WTC11 (cell line): ENCODE measurements at regions not wholly inside any gene's neighbourhood (a gene's known extent, or its start where the extent isn't known, plus 50 kb on each side); places are given as distances from the start of the nearest gene placed in this dataset.

Source experiments
- ATAC-seq: fragments of 200-7000 bp; cut with Tn5 transposase; 2 replicates; pipeline ENCODE4 v1.10.0; 2021; ENCODE audit warnings: mild to moderate bottlenecking, moderate library complexity
- CTCF ChIA-PET: fragments of 300-600 bp; sonication (Branson Sonifier 250); formaldehyde crosslinking; loops from one replicate; lab custom pipeline; 2021; ENCODE audit warnings: antibody characterized with exemption; lab: Charles Lee
- POLR2A ChIA-PET: fragments of 350-600 bp; sonication (Branson Sonifier 250); formaldehyde crosslinking; loops from one replicate; lab custom pipeline; 2021; ENCODE audit warnings: antibody characterized with exemption; lab: Charles Lee
- DNase-seq: peaks from one replicate; pipeline ENCODE4 v3.0.0; 2021; ENCODE audit warnings: low spot score
- H3K27ac Mint-ChIP-seq: 2 replicates; pipeline ENCODE4 v1.8.0; 2021; ENCODE audit warnings: mixed read lengths
- H3K27me3 Mint-ChIP-seq: 2 replicates; pipeline ENCODE4 v1.8.0; 2021; ENCODE audit warnings: low read depth, mild to moderate bottlenecking, moderate library complexity, mixed read lengths
- H3K36me3 Mint-ChIP-seq: 2 replicates; pipeline ENCODE4 v1.8.0; 2021; ENCODE audit warnings: mixed read lengths
- H3K4me1 Mint-ChIP-seq: 2 replicates; pipeline ENCODE4 v1.8.0; 2022; ENCODE audit warnings: mixed read lengths
- H3K4me3 Mint-ChIP-seq: 2 replicates; pipeline ENCODE4 v1.8.0; 2021; ENCODE audit warnings: mild to moderate bottlenecking, moderate library complexity, mixed read lengths
- H3K9me3 Mint-ChIP-seq: 2 replicates; pipeline ENCODE4 v1.8.0; 2021; ENCODE audit warnings: mixed read lengths
- ATF3 ChIP-seq: sonication (generic); formaldehyde crosslinking; conservative IDR thresholded peaks from 2 replicates; pipeline ENCODE4 v1.8.1; 2022; ENCODE audit warnings: mild to moderate bottlenecking, missing genetic modification reagents
- CBFB ChIP-seq: sonication (generic); formaldehyde crosslinking; IDR thresholded peaks from 2 replicates; pipeline ENCODE4 v1.8.1; 2022; ENCODE audit warnings: mild to moderate bottlenecking, low read depth, missing genetic modification reagents
- CDX4 ChIP-seq: fragments of 250-450 bp; sonication (Bioruptor Pico); IDR thresholded peaks from 2 replicates; pipeline ENCODE4 v1.9.0; 2021; ENCODE audit warnings: moderate library complexity, mild to moderate bottlenecking, inconsistent platforms, borderline replicate concordance
- EMX1 ChIP-seq: fragments of 250-450 bp; sonication (Bioruptor Pico); IDR thresholded peaks from 2 replicates; pipeline ENCODE4 v1.8.0; 2021; ENCODE audit warnings: mild to moderate bottlenecking
- ETV6 ChIP-seq: sonication (generic); formaldehyde crosslinking; IDR thresholded peaks from 2 replicates; pipeline ENCODE4 v1.8.1; 2022; ENCODE audit warnings: mild to moderate bottlenecking, missing genetic modification reagents
- GABPB1 ChIP-seq: sonication (generic); formaldehyde crosslinking; IDR thresholded peaks from 2 replicates; pipeline ENCODE4 v1.8.1; 2023; ENCODE audit warnings: mild to moderate bottlenecking, missing genetic modification reagents
- GRHL2 ChIP-seq: fragments of 250-450 bp; sonication (Bioruptor Pico); IDR thresholded peaks from 2 replicates; pipeline ENCODE4 v1.8.0; 2022; ENCODE audit warnings: mild to moderate bottlenecking, moderate library complexity; ENCODE audit not compliant: insufficient replicate concordance, severe bottlenecking
- HMGXB4 ChIP-seq: sonication (generic); formaldehyde crosslinking; IDR thresholded peaks from 2 replicates; pipeline ENCODE4 v1.8.1; 2023; ENCODE audit warnings: mild to moderate bottlenecking, moderate library complexity, missing genetic modification reagents
- NFATC4 ChIP-seq: fragments of 250-450 bp; sonication (Bioruptor Pico); IDR thresholded peaks from 2 replicates; pipeline ENCODE4 v1.9.0; 2021; ENCODE audit warnings: mild to moderate bottlenecking
- NR1H2 ChIP-seq: sonication (generic); formaldehyde crosslinking; IDR thresholded peaks from 2 replicates; pipeline ENCODE4 v1.9.0; 2021; ENCODE audit warnings: mild to moderate bottlenecking, moderate library complexity, missing genetic modification reagents
- NR3C1 ChIP-seq: sonication (generic); formaldehyde crosslinking; conservative IDR thresholded peaks from 2 replicates; pipeline ENCODE4 v1.8.1; 2023; ENCODE audit warnings: low read depth, mild to moderate bottlenecking, missing genetic modification reagents
- OVOL2 ChIP-seq: fragments of 250-450 bp; sonication (Bioruptor Pico); IDR thresholded peaks from 2 replicates; pipeline ENCODE4 v1.9.0; 2021; ENCODE audit warnings: mild to moderate bottlenecking, borderline replicate concordance
- PREB ChIP-seq: sonication (generic); formaldehyde crosslinking; IDR thresholded peaks from 2 replicates; pipeline ENCODE4 v1.8.1; 2022; ENCODE audit warnings: mild to moderate bottlenecking, missing genetic modification reagents, moderate library complexity, borderline replicate concordance
- PRRX2 ChIP-seq: fragments of 250-450 bp; sonication (Bioruptor Pico); IDR thresholded peaks from 2 replicates; pipeline ENCODE4 v1.8.0; 2021; ENCODE audit warnings: mild to moderate bottlenecking
- SP1 ChIP-seq: sonication (generic); formaldehyde crosslinking; conservative IDR thresholded peaks from 2 replicates; pipeline ENCODE4 v1.8.1; 2022; ENCODE audit warnings: missing genetic modification reagents
- TP53 ChIP-seq: sonication (generic); formaldehyde crosslinking; IDR thresholded peaks from 2 replicates; pipeline ENCODE4 v1.8.1; 2023; ENCODE audit warnings: mild to moderate bottlenecking, missing genetic modification reagents
- ZBTB21 ChIP-seq: sonication (generic); formaldehyde crosslinking; IDR thresholded peaks from 2 replicates; pipeline ENCODE4 v1.8.1; 2023; ENCODE audit warnings: mild to moderate bottlenecking, missing genetic modification reagents, borderline replicate concordance
- ZNF281 ChIP-seq: sonication (generic); formaldehyde crosslinking; IDR thresholded peaks from 2 replicates; pipeline ENCODE4 v1.8.0; 2023; ENCODE audit warnings: mild to moderate bottlenecking, missing genetic modification reagents
- ZNF416 ChIP-seq: fragments of 250-450 bp; sonication (Bioruptor Pico); IDR thresholded peaks from 2 replicates; pipeline ENCODE4 v1.9.0; 2021; ENCODE audit warnings: mild to moderate bottlenecking, inconsistent platforms
- TF ChIP-seq, protein P1 (sequence below): sonication (generic); formaldehyde crosslinking; IDR thresholded peaks from 2 replicates; pipeline ENCODE4 v1.8.1; 2022; ENCODE audit warnings: low read depth, missing genetic modification reagents, borderline replicate concordance
- TF ChIP-seq, protein P2 (sequence below): sonication (generic); formaldehyde crosslinking; IDR thresholded peaks from 2 replicates; pipeline ENCODE4 v1.8.1; 2022; ENCODE audit warnings: mild to moderate bottlenecking, moderate library complexity, missing genetic modification reagents

DNA sequence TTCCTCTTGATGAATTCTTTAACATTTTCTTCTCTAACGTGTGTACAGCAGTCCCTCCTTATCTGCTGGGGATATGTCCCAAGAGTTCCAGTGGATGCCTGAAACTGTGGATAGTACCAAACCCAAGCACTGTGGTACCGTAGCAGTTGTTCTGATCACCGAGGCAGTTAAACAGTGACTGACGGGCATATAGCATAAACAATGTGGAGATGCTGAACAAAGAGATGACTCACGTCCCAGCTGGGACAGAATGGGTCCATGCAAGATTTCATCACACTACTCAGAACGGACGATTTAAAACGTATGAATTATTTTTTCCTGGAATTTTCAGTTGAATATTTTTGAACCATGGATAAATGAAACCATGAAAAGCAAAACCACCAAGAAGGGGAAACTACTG, 54.5 kb upstream of the SPAG16 start:
- Mint-ChIP-seq H3K27ac (no peak overlapping the region), H3K4me3 (no peak overlapping the region), H3K4me1 (peaks cover 23% of the 10 kb centered on the region), H3K27me3 (no peaks in the 10 kb centered on the region; the same call in 1 of the 2 replicates), H3K9me3 (no peaks in the 10 kb centered on the region), H3K36me3 (no peaks in the 10 kb centered on the region)
- POLR2A ChIA-PET, result no interaction called here
- TF ChIP-seq ZNF416 (CRISPR knock-in tag) (no peak), GABPB1 (CRISPR knock-in tag) (peak; percentile 95)
- ATAC-seq (no peak), DNase-seq (no peak)
- CTCF ChIA-PET, result interaction anchor here (0.5 kb wide), 1 partner anchor 80 kb away, joined by 3 read pairs; no protein-coding TSS in a partner anchor

GRCh38 chr2:213231966-213232365, 52.3 kb upstream of the SPAG16 start:
- Mint-ChIP-seq H3K27me3 (no peaks in the 10 kb centered on the region; the same call in 1 of the 2 replicates), H3K4me3 (no peak overlapping the region), H3K4me1 (peaks cover 30% of the 10 kb centered on the region), H3K9me3 (no peaks in the 10 kb centered on the region), H3K36me3 (no peaks in the 10 kb centered on the region), H3K27ac (no peak overlapping the region)
- POLR2A ChIA-PET, result no interaction called here
- ATAC-seq (no peak), DNase-seq (no peak)
- CTCF ChIA-PET, result no interaction called here
- TF ChIP-seq PREB (no peak), SP1 (CRISPR knock-in tag) (no peak), ETV6 (CRISPR knock-in tag) (no peak), HMGXB4 (CRISPR knock-in tag) (no peak), NFATC4 (CRISPR knock-in tag) (no peak), ATF3 (CRISPR knock-in tag) (no peak), NR1H2 (no peak), GRHL2 (no peak), ZBTB21 (CRISPR knock-in tag) (no peak), PRRX2 (CRISPR knock-in tag) (no peak)
- TF ChIP-seq, protein P1, sequence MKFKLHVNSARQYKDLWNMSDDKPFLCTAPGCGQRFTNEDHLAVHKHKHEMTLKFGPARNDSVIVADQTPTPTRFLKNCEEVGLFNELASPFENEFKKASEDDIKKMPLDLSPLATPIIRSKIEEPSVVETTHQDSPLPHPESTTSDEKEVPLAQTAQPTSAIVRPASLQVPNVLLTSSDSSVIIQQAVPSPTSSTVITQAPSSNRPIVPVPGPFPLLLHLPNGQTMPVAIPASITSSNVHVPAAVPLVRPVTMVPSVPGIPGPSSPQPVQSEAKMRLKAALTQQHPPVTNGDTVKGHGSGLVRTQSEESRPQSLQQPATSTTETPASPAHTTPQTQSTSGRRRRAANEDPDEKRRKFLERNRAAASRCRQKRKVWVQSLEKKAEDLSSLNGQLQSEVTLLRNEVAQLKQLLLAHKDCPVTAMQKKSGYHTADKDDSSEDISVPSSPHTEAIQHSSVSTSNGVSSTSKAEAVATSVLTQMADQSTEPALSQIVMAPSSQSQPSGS (CRISPR knock-in tag), result no peak

DNA sequence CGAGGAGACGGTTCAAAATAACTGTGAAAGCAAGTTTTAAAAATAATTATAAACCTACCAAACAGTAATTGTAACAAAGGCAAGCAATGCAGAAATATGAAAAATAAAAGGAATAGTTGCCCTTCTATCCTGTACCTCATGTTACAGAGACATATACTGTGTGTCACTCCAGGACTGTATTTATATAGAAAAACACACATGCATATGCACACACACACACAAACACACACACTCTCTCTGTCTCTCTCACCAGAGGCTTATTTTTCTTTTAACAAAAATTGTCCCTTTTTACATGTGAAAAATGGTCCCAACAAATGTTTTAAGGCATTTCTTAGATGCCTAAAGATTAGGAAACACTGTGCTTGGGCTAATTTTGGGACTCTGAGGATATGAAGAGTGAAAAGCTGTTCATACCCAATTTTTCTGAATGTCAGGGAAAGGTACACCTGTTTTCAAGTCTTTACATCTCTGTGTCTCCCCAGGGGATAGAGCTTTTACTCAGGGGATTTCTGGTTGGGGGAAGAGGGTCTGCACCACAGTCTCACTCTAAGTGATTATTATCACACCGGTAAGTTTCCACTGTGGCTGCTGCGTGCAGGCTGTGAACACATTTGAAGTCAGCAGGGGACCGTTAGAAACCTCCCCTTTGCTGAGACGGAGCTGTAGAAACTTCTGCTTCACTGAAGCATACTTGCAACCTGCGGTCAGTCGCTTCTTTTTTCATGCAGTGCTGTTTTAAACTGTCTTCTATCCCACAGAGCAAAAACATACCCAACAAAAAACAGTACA, 51.4 kb upstream of the SPAG16 start:
- 0 out of 2 replicates have a peak overlapping the region, but pooled peaks have one; percentile 17 for H3K27ac Mint-ChIP-seq
- H3K9me3 Mint-ChIP-seq, result no peaks in the 10 kb centered on the region
- DNase-seq, result peak; percentile 12
- H3K36me3 Mint-ChIP-seq, result no peaks in the 10 kb centered on the region
- ChIA-PET POLR2A (no interaction called here), CTCF (no interaction called here)
- ATAC-seq, result peak; percentile 59
- H3K4me3 Mint-ChIP-seq, result peak overlapping the region; percentile 39
- TF ChIP-seq, protein P2, sequence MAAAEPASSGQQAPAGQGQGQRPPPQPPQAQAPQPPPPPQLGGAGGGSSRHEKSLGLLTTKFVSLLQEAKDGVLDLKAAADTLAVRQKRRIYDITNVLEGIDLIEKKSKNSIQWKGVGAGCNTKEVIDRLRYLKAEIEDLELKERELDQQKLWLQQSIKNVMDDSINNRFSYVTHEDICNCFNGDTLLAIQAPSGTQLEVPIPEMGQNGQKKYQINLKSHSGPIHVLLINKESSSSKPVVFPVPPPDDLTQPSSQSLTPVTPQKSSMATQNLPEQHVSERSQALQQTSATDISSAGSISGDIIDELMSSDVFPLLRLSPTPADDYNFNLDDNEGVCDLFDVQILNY (CRISPR knock-in tag), result no peak
- TF ChIP-seq EMX1 (CRISPR knock-in tag) (no peak), TP53 (CRISPR knock-in tag) (no peak), CDX4 (CRISPR knock-in tag) (no peak), CBFB (CRISPR knock-in tag) (no peak), ETV6 (CRISPR knock-in tag) (no peak), NR3C1 (no peak), ZNF281 (CRISPR knock-in tag) (no peak), NFATC4 (CRISPR knock-in tag) (no peak), ZNF416 (CRISPR knock-in tag) (no peak), NR1H2 (no peak), OVOL2 (no peak)
- no peaks in the 10 kb centered on the region; the same call in 1 of the 2 replicates for H3K27me3 Mint-ChIP-seq
- H3K4me1 Mint-ChIP-seq, result peaks cover 39% of the 10 kb centered on the region
